ENCODE measurements at regions not wholly inside any gene's neighbourhood (a gene's known extent, or its start where the extent isn't known, plus 50 kb on each side); places are given as distances from the start of the nearest gene placed in this dataset.
"Not testable (repeated sequence)": the region's sequence is repeated elsewhere in the genome, so short reads cannot be mapped to it uniquely, and the experiment has no call there.

- DNase-seq, result no peak
Measured at GRCh38 chr5:56732121-56732520, 83.2 kb upstream of the MAP3K1 start.

- not testable (repeated sequence) for DNase-seq
Measured at GRCh38 chr5:56731473-56731872, 83.9 kb upstream of the MAP3K1 start.

GRCh38 chr5:56729488-56729887, 85.9 kb upstream of the MAP3K1 start:
- DNase-seq, result no peak

- DNase-seq, result no peak
Measured at GRCh38 chr5:56725711-56726411, 89.5 kb upstream of the MAP3K1 start.

GRCh38 chr5:56724857-56725256, 90.5 kb upstream of the MAP3K1 start:
- DNase-seq, result not testable (repeated sequence)

GRCh38 chr5:56722317-56722716, 93.0 kb upstream of the MAP3K1 start:
- no peak for DNase-seq

DNA sequence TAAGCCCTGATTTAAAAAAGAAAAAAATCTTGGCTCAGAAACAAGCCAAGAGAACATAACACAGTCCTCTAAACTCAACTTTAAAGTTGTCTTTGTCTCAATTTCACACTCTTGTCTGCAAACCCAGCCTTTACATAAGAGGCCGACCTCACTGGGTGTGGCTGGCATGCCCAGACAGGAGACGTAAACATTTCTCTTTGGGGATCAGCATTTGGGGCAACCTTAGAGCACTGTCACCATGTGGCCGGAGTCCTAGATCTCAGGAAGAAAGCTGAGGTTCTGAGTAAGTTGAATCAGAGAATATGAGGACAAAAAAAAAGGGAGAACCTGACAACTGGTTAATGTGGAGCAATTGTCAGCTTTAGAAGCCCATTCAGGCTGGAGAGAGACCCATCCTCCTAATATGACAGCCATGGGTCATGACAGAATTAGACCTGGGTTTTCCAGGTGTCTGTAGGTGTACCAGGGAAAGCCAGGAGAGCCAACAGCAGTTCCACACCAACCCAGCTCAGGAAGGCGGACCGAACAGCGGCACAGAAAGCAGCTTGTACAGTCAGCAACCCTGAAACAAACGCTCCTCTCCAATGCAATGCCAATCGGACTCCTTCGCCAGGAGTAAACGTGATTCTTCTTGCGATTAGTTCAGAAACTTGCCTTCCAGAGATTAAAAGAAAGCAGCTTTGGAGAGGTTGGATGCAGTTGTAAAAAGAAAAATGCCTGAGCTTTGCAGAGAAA, 97.9 kb upstream of the MAP3K1 start:
- DNase-seq, result no peak

DNA sequence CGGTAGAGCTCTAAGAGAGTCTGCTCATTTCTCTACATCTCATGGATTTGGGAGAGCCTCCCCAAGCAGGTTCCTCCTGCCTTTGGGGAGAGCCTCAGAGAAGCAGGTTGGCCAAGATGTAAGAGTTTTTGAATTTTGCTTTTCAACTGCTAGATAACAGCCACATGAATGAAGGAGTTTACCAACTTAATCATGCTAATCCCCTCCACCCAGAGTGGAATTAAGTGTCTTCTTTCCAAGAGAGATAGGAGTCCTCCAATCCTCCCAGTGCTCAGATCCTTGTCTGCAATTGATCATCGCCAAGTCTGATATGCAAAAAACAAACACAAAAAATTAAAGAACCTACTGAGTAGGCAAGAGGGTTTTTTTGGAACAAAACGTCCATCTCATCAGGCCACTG, 99.4 kb upstream of the MAP3K1 start:
- DNase-seq, result no peak

DNA sequence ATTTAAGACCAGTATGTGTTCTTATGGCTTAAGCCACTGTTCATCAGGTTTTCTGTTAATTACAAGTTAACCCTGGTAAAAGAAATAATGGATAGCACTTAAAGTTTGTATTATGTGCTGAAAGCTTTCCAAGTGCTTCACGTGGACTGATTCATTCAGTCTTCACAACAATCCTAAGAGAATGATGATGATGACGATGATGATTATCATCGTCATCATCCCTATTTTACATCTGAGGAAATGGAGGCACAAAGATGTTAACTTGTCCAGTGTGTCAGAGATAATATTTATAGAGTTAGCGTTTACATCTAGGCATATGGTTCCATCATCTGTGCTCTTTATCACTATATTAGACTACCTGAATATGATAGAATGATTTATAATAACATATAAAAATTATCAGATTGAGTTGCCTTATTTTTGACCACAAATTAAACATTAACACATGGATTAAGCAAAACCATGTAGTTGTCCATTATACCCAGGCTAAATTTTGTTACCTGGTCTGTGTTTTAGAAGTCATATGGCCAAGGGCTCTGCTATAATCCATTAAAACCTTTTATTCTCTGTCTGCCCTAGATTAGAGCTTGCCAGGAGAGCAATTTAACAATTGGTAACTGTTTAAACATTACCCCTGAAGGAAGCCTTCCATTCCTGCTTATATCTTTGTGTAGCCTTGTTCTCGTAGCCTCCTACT, 102.3 kb upstream of the MAP3K1 start:
- no peak for DNase-seq

DNA sequence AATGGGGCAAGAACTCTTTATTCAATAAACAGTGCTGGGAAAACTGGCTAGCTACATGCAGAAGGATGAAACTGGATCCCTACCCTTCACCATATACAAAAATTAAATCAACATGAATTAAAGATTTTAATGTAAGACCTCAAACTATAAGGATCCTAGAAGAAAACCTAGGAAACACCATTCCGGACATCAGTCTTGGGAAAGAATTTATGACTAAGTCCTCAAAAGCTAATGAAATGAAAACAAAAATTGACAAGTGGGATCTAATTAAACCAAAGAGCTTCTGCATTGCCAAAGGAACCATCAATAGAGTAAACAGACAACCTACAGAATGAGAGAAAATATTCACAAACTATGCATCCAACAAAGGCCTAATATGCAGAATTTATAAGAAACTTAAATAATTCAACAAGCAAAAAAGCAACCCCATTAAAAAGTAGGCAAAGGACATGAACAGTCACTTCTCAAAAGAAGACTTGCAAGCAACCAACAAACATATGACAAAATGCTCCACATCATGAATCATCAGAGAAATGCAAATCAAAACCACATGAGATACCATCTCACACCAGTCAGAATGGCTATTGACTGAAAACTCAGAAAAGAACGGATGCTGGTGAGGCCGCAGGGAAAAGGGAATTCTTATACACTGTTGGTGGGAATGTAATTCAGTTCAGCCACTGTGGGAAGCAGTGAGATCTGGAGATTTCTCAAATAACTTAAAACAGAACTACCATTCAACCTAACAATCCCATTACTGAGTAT, 104.3 kb upstream of the MAP3K1 start:
- no peak for DNase-seq

- no peak for DNase-seq
Measured at GRCh38 chr5:56706504-56706903, 108.8 kb upstream of the MAP3K1 start.

DNA sequence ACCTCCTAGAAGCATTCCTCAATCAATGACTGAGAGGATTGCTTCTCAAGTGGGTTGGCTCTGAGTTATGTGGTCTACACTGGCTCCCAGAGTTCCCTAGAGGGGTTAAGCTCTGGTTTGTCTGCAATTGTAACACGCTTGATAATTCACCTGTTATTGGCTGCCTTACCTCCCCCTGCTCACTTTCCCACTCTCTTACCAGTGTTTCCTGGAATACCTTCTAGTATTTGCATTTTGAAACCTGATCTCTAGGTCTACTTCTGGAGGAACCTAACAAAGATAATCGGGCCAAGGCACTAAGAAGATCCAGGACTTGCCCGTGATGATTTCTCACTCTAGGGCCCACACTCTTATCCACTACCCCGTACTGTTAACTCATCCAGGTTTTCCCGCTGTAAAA, 110.1 kb upstream of the MAP3K1 start:
- no peak for DNase-seq

DNA sequence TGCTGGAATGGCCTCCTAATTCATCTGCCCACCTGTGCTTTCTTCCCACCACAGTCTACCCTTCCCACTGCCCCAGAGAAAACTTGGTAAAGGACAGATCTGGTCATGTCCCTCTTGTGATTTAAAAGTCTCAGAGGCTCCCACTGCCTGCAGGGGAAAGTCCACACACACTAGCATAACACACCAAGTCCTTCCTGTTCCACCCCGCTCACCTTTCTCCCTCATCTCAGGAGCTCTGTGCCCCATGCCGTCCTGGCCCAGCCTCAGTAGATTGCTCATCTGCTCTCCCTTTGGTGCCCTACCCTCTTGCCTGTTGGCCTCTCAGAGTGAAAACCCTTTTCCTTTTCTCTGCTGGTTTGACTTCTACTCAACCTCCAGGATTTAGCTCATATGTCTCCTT, 111.4 kb upstream of the MAP3K1 start:
- DNase-seq, result no peak

DNA sequence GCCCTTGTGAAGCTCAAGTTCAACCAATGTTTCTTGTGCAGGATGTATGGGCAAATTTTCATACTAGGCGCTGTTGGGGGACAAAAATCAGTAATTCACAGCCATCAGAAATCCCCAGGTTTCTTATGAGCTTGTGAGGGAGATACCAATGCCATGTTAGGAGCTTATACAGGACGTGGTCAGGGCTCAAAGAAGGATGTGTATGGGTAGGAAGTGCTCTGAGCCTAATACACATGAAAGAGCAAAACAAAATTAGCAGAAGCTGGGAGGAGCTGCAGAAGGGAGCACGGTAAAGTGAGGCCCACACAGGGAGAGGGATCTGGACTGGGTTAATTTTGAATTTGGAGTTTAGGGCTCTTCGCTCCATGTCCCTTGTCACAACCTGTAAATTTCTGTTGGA, 114.6 kb upstream of the MAP3K1 start:
- no peak for DNase-seq

- no peak for DNase-seq
Measured at GRCh38 chr5:56699538-56699937, 115.8 kb upstream of the MAP3K1 start.

GRCh38 chr5:56698463-56699381, 116.6 kb upstream of the MAP3K1 start:
- no peak for DNase-seq

- no peak for DNase-seq
Measured at GRCh38 chr5:56696900-56697299, 118.4 kb upstream of the MAP3K1 start.

GRCh38 chr5:56693220-56693579, 122.1 kb upstream of the MAP3K1 start:
- no peak for DNase-seq

DNA sequence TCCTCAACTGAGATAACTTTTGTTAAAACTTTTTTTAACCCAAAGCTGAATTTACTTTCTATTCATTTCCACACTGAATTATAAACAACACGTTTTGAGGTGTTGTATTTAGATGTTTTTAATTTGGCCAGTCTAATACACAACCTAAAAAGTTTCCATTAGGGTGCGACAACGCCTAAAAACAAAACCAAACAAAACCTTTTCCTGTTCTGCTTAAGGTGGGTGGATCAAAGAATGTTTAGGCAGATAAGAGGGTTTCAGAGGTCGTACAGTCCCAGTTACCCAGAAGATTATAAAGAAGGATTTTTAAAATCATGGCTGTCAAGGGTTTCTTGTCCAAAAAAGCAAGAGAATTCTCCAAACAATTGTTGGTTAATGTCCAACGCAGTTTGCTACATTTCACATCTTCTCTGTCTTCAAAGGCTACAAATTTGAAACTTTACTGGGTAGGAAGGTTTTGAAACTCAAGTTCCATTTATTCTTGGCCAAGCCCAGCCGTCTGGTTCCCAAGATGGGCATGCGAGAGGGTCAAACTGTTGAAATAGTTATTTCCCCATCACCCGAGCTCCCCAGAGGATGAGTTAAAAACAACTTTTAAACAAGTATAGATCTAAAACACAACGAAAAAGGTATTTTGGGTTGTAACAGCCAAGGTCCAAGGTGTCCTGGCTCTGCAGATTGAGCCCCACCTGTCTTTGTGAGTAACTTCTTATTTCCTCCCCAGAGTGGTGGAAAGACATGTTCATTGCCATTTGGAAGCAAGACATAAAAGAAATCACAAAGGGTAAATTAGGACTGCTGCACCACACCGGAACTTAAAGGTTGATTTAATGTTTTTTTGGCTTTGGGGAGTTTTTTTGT, 122.8 kb upstream of the MAP3K1 start:
- DNase-seq, result no peak

GRCh38 chr5:56688402-56688801, 126.9 kb upstream of the MAP3K1 start:
- DNase-seq, result no peak

All from left kidney (tissue), 1 donor.